Vagina (tissue), 2 donors: ENCODE measurements at regions not wholly inside any gene's neighbourhood (a gene's known extent, or its start where the extent isn't known, plus 50 kb on each side); places are given as distances from the start of the nearest gene placed in this dataset.

Experiments
- DNase-seq, 2 donors: peaks; one replicate each; pipeline ENCODE4 v3.0.0-alpha.2; 2017; ENCODE audit errors: extremely low spot score in 2 of 2
- H3K27ac ChIP-seq: fragments of 200-600 bp; sonication (generic); one replicate; pipeline ENCODE4 v1.5.1; 2019
- H3K27me3 ChIP-seq: fragments of 200-600 bp; sonication (generic); one replicate; pipeline ENCODE4 v1.5.1; 2019
- H3K36me3 ChIP-seq, 2 donors: fragments of 200-600 bp; sonication (generic); one replicate each; pipeline ENCODE4 v1.5.1; 2017 to 2019
- H3K4me1 ChIP-seq: fragments of 200-600 bp; sonication (generic); one replicate; pipeline ENCODE4 v1.5.1; 2019
- H3K4me3 ChIP-seq, 2 donors: fragments of 200-600 bp; sonication (generic); 1 replicate in 1 of 2; 2 replicates in 1 of 2; pipeline ENCODE4 v1.5.1; 2016 to 2019
- H3K9me3 ChIP-seq: fragments of 200-600 bp; sonication (generic); one replicate; pipeline ENCODE4 v1.5.1; 2019
- POLR2A ChIP-seq, 2 donors: fragments of 450-650 bp; IDR thresholded peaks; one replicate each; pipeline ENCODE4 v1.6.1; 2017; ENCODE audit warnings: antibody characterized with exemption in 2 of 2, mild to moderate bottlenecking in 2 of 2, moderate library complexity in 2 of 2
- POLR2AphosphoS5 ChIP-seq, 2 donors: sonication (generic); formaldehyde crosslinking; IDR thresholded peaks; one replicate each; pipeline ENCODE4 v1.9.0; 2017; ENCODE audit warnings: antibody characterized with exemption in 2 of 2, mild to moderate bottlenecking in 2 of 2, low read depth in 1 of 2; ENCODE audit not compliant: insufficient read depth in 1 of 2
- intact Hi-C: fragments of 100-400 bp; cut with DNase I; formaldehyde crosslinking; loops from one replicate; pipeline ENCODE4 v1.15.1; 2023
- TF ChIP-seq, protein P1 (sequence below), 3 experiments: fragments of 450-650 bp in 2 of 3; fragments of 200-600 bp in 1 of 3; sonication (generic) in 1 of 3; IDR thresholded peaks; one replicate each; pipeline ENCODE4 v1.5.1; 2017 to 2019; ENCODE audit warnings: antibody characterized with exemption in 3 of 3, mild to moderate bottlenecking in 2 of 3, moderate library complexity in 2 of 3

GRCh38 chr2:122780251-122780650 is 1024.8 kb downstream of the TSN start:
- no peak overlapping the region for H3K4me3 ChIP-seq
- H3K9me3 ChIP-seq = no peaks in the 10 kb centered on the region
- no peaks in the 10 kb centered on the region for H3K36me3 ChIP-seq
- no peak for DNase-seq
- no peaks in the 10 kb centered on the region for H3K27me3 ChIP-seq
- H3K27ac ChIP-seq = no peak overlapping the region
- TF ChIP-seq POLR2AphosphoS5 (IDR thresholded peaks at IDR 0.05; ENCODE audit: insufficient read depth in 1 of 2, low read depth in 1 of 2) (no peak), POLR2A (IDR thresholded peaks at IDR 0.05) (no peak)
- TF ChIP-seq, protein P1, sequence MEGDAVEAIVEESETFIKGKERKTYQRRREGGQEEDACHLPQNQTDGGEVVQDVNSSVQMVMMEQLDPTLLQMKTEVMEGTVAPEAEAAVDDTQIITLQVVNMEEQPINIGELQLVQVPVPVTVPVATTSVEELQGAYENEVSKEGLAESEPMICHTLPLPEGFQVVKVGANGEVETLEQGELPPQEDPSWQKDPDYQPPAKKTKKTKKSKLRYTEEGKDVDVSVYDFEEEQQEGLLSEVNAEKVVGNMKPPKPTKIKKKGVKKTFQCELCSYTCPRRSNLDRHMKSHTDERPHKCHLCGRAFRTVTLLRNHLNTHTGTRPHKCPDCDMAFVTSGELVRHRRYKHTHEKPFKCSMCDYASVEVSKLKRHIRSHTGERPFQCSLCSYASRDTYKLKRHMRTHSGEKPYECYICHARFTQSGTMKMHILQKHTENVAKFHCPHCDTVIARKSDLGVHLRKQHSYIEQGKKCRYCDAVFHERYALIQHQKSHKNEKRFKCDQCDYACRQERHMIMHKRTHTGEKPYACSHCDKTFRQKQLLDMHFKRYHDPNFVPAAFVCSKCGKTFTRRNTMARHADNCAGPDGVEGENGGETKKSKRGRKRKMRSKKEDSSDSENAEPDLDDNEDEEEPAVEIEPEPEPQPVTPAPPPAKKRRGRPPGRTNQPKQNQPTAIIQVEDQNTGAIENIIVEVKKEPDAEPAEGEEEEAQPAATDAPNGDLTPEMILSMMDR (IDR thresholded peaks at IDR 0.05) = no peak
- no peaks in the 10 kb centered on the region for H3K4me1 ChIP-seq
- intact Hi-C loops = no loop called here

- H3K27ac ChIP-seq = no peak overlapping the region
- TF ChIP-seq POLR2AphosphoS5 (IDR thresholded peaks at IDR 0.05; ENCODE audit: insufficient read depth in 1 of 2, low read depth in 1 of 2) = no peak
- TF ChIP-seq, protein P1 (IDR thresholded peaks at IDR 0.05) = no peak
- no peak for TF ChIP-seq POLR2A (IDR thresholded peaks at IDR 0.05)
- H3K27me3 ChIP-seq = no peaks in the 10 kb centered on the region
- H3K36me3 ChIP-seq = no peaks in the 10 kb centered on the region
- H3K4me1 ChIP-seq = no peaks in the 10 kb centered on the region
- no peak for DNase-seq
- no peak overlapping the region for H3K4me3 ChIP-seq
- intact Hi-C loops = no loop called here
- no peaks in the 10 kb centered on the region for H3K9me3 ChIP-seq
These were observed 1038.6 kb downstream of the TSN start for GRCh38 chr2:122794100-122794499.

DNA sequence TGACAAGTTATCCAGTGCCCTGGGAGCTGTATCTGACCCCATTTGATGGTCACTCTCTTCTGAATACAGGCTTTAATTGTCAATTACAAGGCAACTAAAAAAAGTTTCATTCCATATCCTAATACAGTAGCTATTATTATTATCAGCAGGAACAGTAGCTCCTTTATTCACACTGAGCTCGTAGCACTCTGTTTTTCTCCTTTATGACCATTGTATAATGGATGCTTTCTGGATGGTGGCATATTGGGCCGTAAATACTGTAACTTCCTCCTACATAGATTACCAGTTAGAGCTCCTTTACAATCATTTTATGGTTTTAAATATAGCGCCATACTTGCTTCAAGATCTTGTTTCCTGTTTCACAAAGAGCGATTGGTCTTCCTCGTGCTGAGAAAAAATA is 1040.3 kb downstream of the TSN start:
- no peak for DNase-seq
- Histone ChIP-seq H3K4me3 (no peak overlapping the region), H3K27me3 (no peaks in the 10 kb centered on the region), H3K36me3 (no peaks in the 10 kb centered on the region), H3K27ac (no peak overlapping the region), H3K9me3 (no peaks in the 10 kb centered on the region), H3K4me1 (no peaks in the 10 kb centered on the region)
- TF ChIP-seq POLR2A (IDR thresholded peaks at IDR 0.05) (no peak), POLR2AphosphoS5 (IDR thresholded peaks at IDR 0.05; ENCODE audit: insufficient read depth in 1 of 2, low read depth in 1 of 2) (no peak)
- TF ChIP-seq, protein P1 (IDR thresholded peaks at IDR 0.05) = no peak
- intact Hi-C loops = no loop called here

- no peak for DNase-seq
- no peaks in the 10 kb centered on the region for H3K4me1 ChIP-seq
- no peak overlapping the region for H3K27ac ChIP-seq
- no peak for TF ChIP-seq POLR2A (IDR thresholded peaks at IDR 0.05)
- TF ChIP-seq, protein P1 (IDR thresholded peaks at IDR 0.05) = no peak
- no peak for TF ChIP-seq POLR2AphosphoS5 (IDR thresholded peaks at IDR 0.05; ENCODE audit: insufficient read depth in 1 of 2, low read depth in 1 of 2)
- H3K4me3 ChIP-seq = no peak overlapping the region
- no peaks in the 10 kb centered on the region for H3K27me3 ChIP-seq
- intact Hi-C loops = no loop called here
- H3K36me3 ChIP-seq = no peaks in the 10 kb centered on the region
- no peaks in the 10 kb centered on the region for H3K9me3 ChIP-seq
These were observed 1043.9 kb downstream of the TSN start for GRCh38 chr2:122799391-122799790.

DNA sequence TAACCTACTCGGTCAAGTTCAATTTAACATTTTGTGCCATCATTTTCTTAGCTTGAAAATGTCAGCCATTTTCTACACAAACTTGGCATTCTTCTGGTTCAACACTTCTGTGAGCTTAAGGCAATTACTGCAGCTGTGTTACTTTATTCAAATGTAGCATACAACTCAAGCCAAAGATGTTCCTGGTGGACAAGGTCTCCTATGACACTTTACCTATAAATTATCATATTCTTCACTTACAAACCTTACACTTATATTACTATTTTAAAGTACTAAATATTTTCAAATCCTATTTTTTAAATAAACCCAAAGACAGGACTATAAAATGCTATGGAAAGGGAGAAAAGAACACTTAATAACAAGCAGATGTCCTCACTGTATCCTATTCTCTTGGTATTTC is 1045.3 kb downstream of the TSN start:
- H3K9me3 ChIP-seq = no peaks in the 10 kb centered on the region
- intact Hi-C loops = no loop called here
- TF ChIP-seq, protein P1 (IDR thresholded peaks at IDR 0.05) = no peak
- no peak for TF ChIP-seq POLR2A (IDR thresholded peaks at IDR 0.05)
- TF ChIP-seq POLR2AphosphoS5 (IDR thresholded peaks at IDR 0.05; ENCODE audit: insufficient read depth in 1 of 2, low read depth in 1 of 2) = no peak
- no peaks in the 10 kb centered on the region for H3K27me3 ChIP-seq
- no peak overlapping the region for H3K4me3 ChIP-seq
- no peak overlapping the region for H3K27ac ChIP-seq
- H3K36me3 ChIP-seq = no peaks in the 10 kb centered on the region
- H3K4me1 ChIP-seq = no peaks in the 10 kb centered on the region
- no peak for DNase-seq
